ENCODE measurements at regions not wholly inside any gene's neighbourhood (a gene's known extent, or its start where the extent isn't known, plus 50 kb on each side); places are given as distances from the start of the nearest gene placed in this dataset.

GRCh38 chr1:200330741-200331428 is 79.0 kb downstream of the ZNF281 start:
- Mint-ChIP-seq H3K9me3 (ENCODE audit: low read depth, unreplicated experiment) (no peaks in the 10 kb centered on the region), H3K4me1 (ENCODE audit: low read depth, unreplicated experiment) (no peaks in the 10 kb centered on the region), H3K36me3 (ENCODE audit: insufficient read depth, unreplicated experiment) (peaks cover 6% of the 10 kb centered on the region), H3K27me3 (ENCODE audit: unreplicated experiment) (peaks cover 18% of the 10 kb centered on the region), H3K27ac (ENCODE audit: unreplicated experiment) (no peak overlapping the region), H3K4me3 (ENCODE audit: low read depth, unreplicated experiment) (no peak overlapping the region)
- no peak for DNase-seq
- CTCF ChIA-PET, result interaction anchor here (1.1 kb wide), 1 partner anchor 12 kb away, joined by 3 read pairs; no protein-coding TSS in a partner anchor
- BruUV-seq (replicated peaks), result no TSS peak
- intact Hi-C loops (cut with micrococcal nuclease; ENCODE audit: unreplicated experiment), result no loop called here
- TF ChIP-seq, protein P1, sequence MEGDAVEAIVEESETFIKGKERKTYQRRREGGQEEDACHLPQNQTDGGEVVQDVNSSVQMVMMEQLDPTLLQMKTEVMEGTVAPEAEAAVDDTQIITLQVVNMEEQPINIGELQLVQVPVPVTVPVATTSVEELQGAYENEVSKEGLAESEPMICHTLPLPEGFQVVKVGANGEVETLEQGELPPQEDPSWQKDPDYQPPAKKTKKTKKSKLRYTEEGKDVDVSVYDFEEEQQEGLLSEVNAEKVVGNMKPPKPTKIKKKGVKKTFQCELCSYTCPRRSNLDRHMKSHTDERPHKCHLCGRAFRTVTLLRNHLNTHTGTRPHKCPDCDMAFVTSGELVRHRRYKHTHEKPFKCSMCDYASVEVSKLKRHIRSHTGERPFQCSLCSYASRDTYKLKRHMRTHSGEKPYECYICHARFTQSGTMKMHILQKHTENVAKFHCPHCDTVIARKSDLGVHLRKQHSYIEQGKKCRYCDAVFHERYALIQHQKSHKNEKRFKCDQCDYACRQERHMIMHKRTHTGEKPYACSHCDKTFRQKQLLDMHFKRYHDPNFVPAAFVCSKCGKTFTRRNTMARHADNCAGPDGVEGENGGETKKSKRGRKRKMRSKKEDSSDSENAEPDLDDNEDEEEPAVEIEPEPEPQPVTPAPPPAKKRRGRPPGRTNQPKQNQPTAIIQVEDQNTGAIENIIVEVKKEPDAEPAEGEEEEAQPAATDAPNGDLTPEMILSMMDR (IDR thresholded peaks at IDR 0.05; ENCODE audit: unreplicated experiment), result no peak

DNA sequence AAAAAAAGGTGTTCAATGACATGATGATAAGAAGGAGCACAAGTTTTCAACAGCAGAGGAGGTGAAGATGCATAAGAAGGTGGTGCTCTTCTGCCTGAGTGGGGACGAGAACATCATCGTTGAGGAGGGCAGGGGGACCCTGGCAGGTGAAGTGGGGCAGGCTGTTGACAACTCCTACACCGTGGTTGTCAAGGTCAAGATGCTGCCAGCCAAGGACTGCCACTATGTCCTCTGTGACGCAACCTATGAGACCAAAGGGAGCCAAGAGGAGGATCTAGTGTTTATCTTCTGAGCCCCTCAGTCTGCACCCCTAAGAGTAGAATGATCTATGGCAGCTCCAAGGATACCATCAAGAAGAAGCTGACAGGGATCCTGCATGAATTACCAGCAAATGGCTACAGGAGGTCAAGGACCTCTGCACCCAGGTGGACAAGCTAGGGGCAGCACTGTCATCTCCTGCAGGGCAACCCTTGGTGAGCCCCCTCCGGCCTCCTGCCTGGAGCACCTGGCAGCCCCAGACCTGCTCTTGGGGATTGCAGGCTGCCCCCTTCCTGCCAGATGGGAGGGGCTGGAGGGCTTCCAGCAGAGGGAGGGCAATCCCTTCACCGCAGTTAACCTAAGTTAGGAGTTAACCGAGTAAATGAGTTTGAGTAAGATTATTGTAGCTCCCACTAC is 80.5 kb downstream of the ZNF281 start:
- TF ChIP-seq, protein P1 (IDR thresholded peaks at IDR 0.05; ENCODE audit: unreplicated experiment), result no peak
- peaks cover 18% of the 10 kb centered on the region for H3K27me3 Mint-ChIP-seq (ENCODE audit: unreplicated experiment)
- no peak overlapping the region for H3K4me3 Mint-ChIP-seq (ENCODE audit: low read depth, unreplicated experiment)
- no peaks in the 10 kb centered on the region for H3K4me1 Mint-ChIP-seq (ENCODE audit: low read depth, unreplicated experiment)
- intact Hi-C loops (cut with micrococcal nuclease; ENCODE audit: unreplicated experiment), result no loop called here
- no TSS peak for BruUV-seq (replicated peaks)
- CTCF ChIA-PET, result no interaction called here
- no peaks in the 10 kb centered on the region for H3K9me3 Mint-ChIP-seq (ENCODE audit: low read depth, unreplicated experiment)
- DNase-seq, result no peak
- no peak overlapping the region for H3K27ac Mint-ChIP-seq (ENCODE audit: unreplicated experiment)
- no peaks in the 10 kb centered on the region for H3K36me3 Mint-ChIP-seq (ENCODE audit: insufficient read depth, unreplicated experiment)

DNA sequence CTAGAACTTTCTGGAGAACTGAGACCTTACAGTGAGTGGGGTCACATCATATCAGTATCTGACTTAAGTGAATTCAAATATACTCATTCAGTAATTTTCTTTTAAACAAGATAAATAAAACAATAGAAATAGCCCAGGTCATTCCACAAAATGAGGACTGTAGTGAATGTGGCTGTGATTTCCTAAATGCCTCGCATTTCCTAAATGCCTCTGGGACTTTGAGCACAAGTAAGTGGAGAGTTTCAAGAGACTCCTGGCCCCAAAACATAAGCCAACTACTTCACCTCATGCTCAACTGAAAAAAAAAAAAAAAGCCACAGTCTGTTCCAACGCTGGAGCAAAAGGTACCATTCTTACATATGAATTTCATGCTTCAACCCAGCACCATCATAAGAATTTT is 81.5 kb downstream of the ZNF281 start:
- Mint-ChIP-seq H3K9me3 (ENCODE audit: low read depth, unreplicated experiment) (no peaks in the 10 kb centered on the region), H3K27me3 (ENCODE audit: unreplicated experiment) (peaks cover 18% of the 10 kb centered on the region), H3K36me3 (ENCODE audit: insufficient read depth, unreplicated experiment) (no peaks in the 10 kb centered on the region), H3K27ac (ENCODE audit: unreplicated experiment) (no peak overlapping the region), H3K4me3 (ENCODE audit: low read depth, unreplicated experiment) (no peak overlapping the region), H3K4me1 (ENCODE audit: low read depth, unreplicated experiment) (no peaks in the 10 kb centered on the region)
- TF ChIP-seq, protein P1 (IDR thresholded peaks at IDR 0.05; ENCODE audit: unreplicated experiment), result no peak
- BruUV-seq (replicated peaks), result no TSS peak
- DNase-seq, result no peak
- CTCF ChIA-PET, result no interaction called here
- intact Hi-C loops (cut with micrococcal nuclease; ENCODE audit: unreplicated experiment), result no loop called here

GRCh38 chr1:200323856-200324400 is 85.9 kb downstream of the ZNF281 start:
- no peaks in the 10 kb centered on the region for H3K9me3 Mint-ChIP-seq (ENCODE audit: low read depth, unreplicated experiment)
- no peak for DNase-seq
- BruUV-seq (replicated peaks), result no TSS peak

More at GRCh38 chr1:200323856-200324400, 85.9 kb downstream of the ZNF281 start:
- H3K4me3 Mint-ChIP-seq (ENCODE audit: low read depth, unreplicated experiment), result no peak overlapping the region
- peaks cover 18% of the 10 kb centered on the region for H3K27me3 Mint-ChIP-seq (ENCODE audit: unreplicated experiment)
- no peaks in the 10 kb centered on the region for H3K36me3 Mint-ChIP-seq (ENCODE audit: insufficient read depth, unreplicated experiment)
- H3K4me1 Mint-ChIP-seq (ENCODE audit: low read depth, unreplicated experiment), result no peaks in the 10 kb centered on the region
- CTCF ChIA-PET, result no interaction called here
- H3K27ac Mint-ChIP-seq (ENCODE audit: unreplicated experiment), result no peak overlapping the region
- TF ChIP-seq, protein P1 (IDR thresholded peaks at IDR 0.05; ENCODE audit: unreplicated experiment), result no peak
- intact Hi-C loops (cut with micrococcal nuclease; ENCODE audit: unreplicated experiment), result no loop called here

Measured in Calu3 (cell line).